SK-N-SH (cell line): ENCODE measurements at regions not wholly inside any gene's neighbourhood (a gene's known extent, or its start where the extent isn't known, plus 50 kb on each side); places are given as distances from the start of the nearest gene placed in this dataset.

Source experiments
- CTCF ChIA-PET: fragments of 300-600, 350-600 bp; formaldehyde crosslinking; extraction: SDS; loops from one replicate; lab custom pipeline; 2021; lab: Yijun Ruan, JAX
- POLR2A ChIA-PET: fragments of 350-600 bp; sonication (Branson Sonifier 250); formaldehyde crosslinking; extraction: SDS; loops from one replicate; lab custom pipeline; 2020; ENCODE audit warnings: antibody characterized with exemption, inconsistent platforms; lab: Yijun Ruan, JAX
- DNase-seq: peaks from one replicate; pipeline ENCODE4 v3.0.0; 2012
- H2AFZ ChIP-seq: fragments of 200-600 bp; sonication (generic); 2 replicates; pipeline ENCODE4 v1.8.1; 2016; ENCODE audit warnings: antibody characterized with exemption, mild to moderate bottlenecking, low read depth
- H3F3A ChIP-seq: fragments of 200-600 bp; sonication (generic); replicated peaks from 2 replicates; pipeline ENCODE3; 2016; ENCODE audit warnings: antibody characterized with exemption, mild to moderate bottlenecking; ENCODE audit not compliant: insufficient read depth
- H3K27ac ChIP-seq, 2 experiments: fragments of 200-500 bp in 1 of 2; fragments of 200-600 bp in 1 of 2; sonication (Bioruptor generic) in 1 of 2; sonication (generic), shearing (Covaris generic) in 1 of 2; 2 replicates each; pipeline versions ENCODE4 v1.5.1 to v1.6.1; 2014 to 2016; ENCODE audit warnings: low read depth in 2 of 2, inconsistent platforms in 1 of 2, low read length in 1 of 2, mild to moderate bottlenecking in 1 of 2, mixed read lengths in 1 of 2
- H3K27me3 ChIP-seq: fragments of 200-600 bp; sonication (generic), shearing (Covaris generic); 2 replicates; pipeline ENCODE4 v1.6.1; 2016; ENCODE audit warnings: mixed run types; ENCODE audit not compliant: insufficient read depth
- H3K36me3 ChIP-seq, 2 experiments: fragments of 200-500 bp in 1 of 2; fragments of 200-600 bp in 1 of 2; sonication (Bioruptor generic) in 1 of 2; sonication (generic) in 1 of 2; replicated peaks in 1 of 2; 2 replicates each; pipeline versions ENCODE3 to v1.5.1; 2014 to 2016; ENCODE audit warnings: low read length in 1 of 2, mild to moderate bottlenecking in 1 of 2; ENCODE audit not compliant: insufficient read depth in 2 of 2, control insufficient read depth in 1 of 2
- H3K4me1 ChIP-seq, 2 experiments: fragments of 200-500 bp in 1 of 2; fragments of 200-600 bp in 1 of 2; sonication (Bioruptor generic) in 1 of 2; sonication (generic), shearing (Covaris generic) in 1 of 2; 2 replicates each; pipeline versions ENCODE4 v1.5.1 to v1.6.1; 2014 to 2016; ENCODE audit warnings: low read depth in 1 of 2, low read length in 1 of 2, mixed run types in 1 of 2; ENCODE audit not compliant: insufficient read depth in 2 of 2, control insufficient read depth in 1 of 2
- H3K4me2 ChIP-seq: fragments of 200-600 bp; sonication (generic), shearing (Covaris generic); 2 replicates; pipeline ENCODE4 v1.6.1; 2017; ENCODE audit warnings: mixed run types
- H3K4me3 ChIP-seq, 2 experiments: fragments of 200-500 bp in 1 of 2; fragments of 200-600 bp in 1 of 2; sonication (Bioruptor generic) in 1 of 2; sonication (generic), shearing (Covaris generic) in 1 of 2; 2 replicates each; pipeline versions ENCODE4 v1.5.1 to v1.8.1; 2014 to 2016; ENCODE audit warnings: low read depth in 2 of 2, inconsistent platforms in 1 of 2, low read length in 1 of 2, mild to moderate bottlenecking in 1 of 2, mixed read lengths in 1 of 2, moderate library complexity in 1 of 2
- H3K79me2 ChIP-seq: fragments of 200-600 bp; sonication (generic); 2 replicates; pipeline ENCODE4 v1.8.1; 2017; ENCODE audit warnings: mild to moderate bottlenecking; ENCODE audit not compliant: insufficient read depth
- H3K9ac ChIP-seq: fragments of 200-600 bp; sonication (generic); 2 replicates; pipeline ENCODE4 v1.6.1; 2017; ENCODE audit warnings: mixed run types
- H3K9me2 ChIP-seq: fragments of 200-600 bp; sonication (generic); 2 replicates; pipeline ENCODE4 v1.6.1; 2017; ENCODE audit warnings: mixed run types
- H3K9me3 ChIP-seq: fragments of 200-600 bp; sonication (generic); 2 replicates; pipeline ENCODE4 v1.6.1; 2017; ENCODE audit warnings: mixed run types, mild to moderate bottlenecking, moderate library complexity
- H4K20me1 ChIP-seq: fragments of 200-600 bp; sonication (generic); 2 replicates; pipeline ENCODE4 v1.6.1; 2017; ENCODE audit warnings: mild to moderate bottlenecking, mixed run types; ENCODE audit not compliant: insufficient read depth
- CHD2 ChIP-seq: fragments of 150-350 bp; IDR thresholded peaks from 2 replicates; pipeline ENCODE4 v1.6.1; 2018; ENCODE audit warnings: low read length; ENCODE audit not compliant: partially characterized antibody
- EZH2phosphoT487 ChIP-seq: fragments of 200-600 bp; sonication (generic); IDR thresholded peaks from 2 replicates; pipeline ENCODE4 v1.6.1; 2017; ENCODE audit warnings: low read depth, mixed run types, mild to moderate bottlenecking, antibody characterized with exemption, moderate library complexity, borderline replicate concordance
- FOXJ3 ChIP-seq: sonication (generic); formaldehyde crosslinking; IDR thresholded peaks from 2 replicates; pipeline ENCODE4 v1.5.1; 2020; ENCODE audit warnings: mild to moderate bottlenecking, missing genetic modification reagents
- FOXM1 ChIP-seq: IDR thresholded peaks from 2 replicates; pipeline ENCODE4 v1.4.0; 2012; ENCODE audit warnings: low read depth, mild to moderate bottlenecking
- GABPA ChIP-seq: IDR thresholded peaks from 2 replicates; pipeline ENCODE4 v1.4.0; 2012; ENCODE audit warnings: low read depth, mild to moderate bottlenecking
- JUND ChIP-seq: IDR thresholded peaks from 2 replicates; pipeline ENCODE4 v1.4.0; 2012
- MEF2A ChIP-seq: IDR thresholded peaks from 2 replicates; pipeline ENCODE4 v1.4.0; 2012; ENCODE audit warnings: low read depth, borderline replicate concordance
- MXI1 ChIP-seq: IDR thresholded peaks from 2 replicates; pipeline ENCODE4 v1.6.1; 2012; ENCODE audit warnings: mild to moderate bottlenecking, low read depth, low read length, improper control_type of control experiment
- NFIC ChIP-seq: IDR thresholded peaks from 2 replicates; pipeline ENCODE4 v1.4.0; 2012; ENCODE audit warnings: borderline replicate concordance
- POLR2AphosphoS5 ChIP-seq: IDR thresholded peaks from 2 replicates; pipeline ENCODE4 v1.6.1; 2012; ENCODE audit warnings: low read depth, low read length
- REST ChIP-seq: IDR thresholded peaks from 2 replicates; pipeline ENCODE4 v1.6.1; 2012; ENCODE audit warnings: mild to moderate bottlenecking, low read depth, low read length, moderate library complexity
- RFX5 ChIP-seq: IDR thresholded peaks from 2 replicates; pipeline ENCODE4 v1.6.1; 2012; ENCODE audit warnings: mild to moderate bottlenecking, improper control_type of control experiment, low read length
- TAF1 ChIP-seq: IDR thresholded peaks from 2 replicates; pipeline ENCODE4 v1.6.1; 2012; ENCODE audit warnings: low read depth, mild to moderate bottlenecking, low read length, moderate library complexity, borderline replicate concordance
- TEAD4 ChIP-seq: IDR thresholded peaks from 2 replicates; pipeline ENCODE4 v1.4.0; 2012; ENCODE audit warnings: mild to moderate bottlenecking, borderline replicate concordance; ENCODE audit not compliant: insufficient read depth
- USF1 ChIP-seq: IDR thresholded peaks from 2 replicates; pipeline ENCODE4 v1.4.0; 2012; ENCODE audit warnings: low read depth, borderline replicate concordance
- whole genome bisulfite sequencing: methylation state at CpG from one replicate; pipeline ENCODE4 v1.1.6; 2017; ENCODE audit warnings: low lambda C conversion rate; 5-methylcytosine and 5-hydroxymethylcytosine counted together
- TF ChIP-seq, protein P1 (sequence below): IDR thresholded peaks from 2 replicates; pipeline ENCODE4 v1.4.0; 2012; ENCODE audit warnings: low read depth, borderline replicate concordance
- TF ChIP-seq, protein P2 (sequence below): fragments of 150-350 bp; IDR thresholded peaks from 2 replicates; pipeline ENCODE4 v1.6.1; 2016; ENCODE audit warnings: mild to moderate bottlenecking, low read depth, low read length
- TF ChIP-seq, protein P3 (sequence below): fragments of 200-600 bp; sonication (generic); IDR thresholded peaks from 2 replicates; pipeline ENCODE4 v1.6.1; 2017; ENCODE audit warnings: antibody characterized with exemption, mild to moderate bottlenecking, moderate library complexity

- DNase-seq, result no peak
- TF ChIP-seq TEAD4, result no peak
- TF ChIP-seq RFX5, result no peak
- TF ChIP-seq MEF2A, result no peak
- TF ChIP-seq FOXM1, result no peak
- no peak for TF ChIP-seq TAF1
- TF ChIP-seq CHD2, result no peak
- TF ChIP-seq, protein P1, sequence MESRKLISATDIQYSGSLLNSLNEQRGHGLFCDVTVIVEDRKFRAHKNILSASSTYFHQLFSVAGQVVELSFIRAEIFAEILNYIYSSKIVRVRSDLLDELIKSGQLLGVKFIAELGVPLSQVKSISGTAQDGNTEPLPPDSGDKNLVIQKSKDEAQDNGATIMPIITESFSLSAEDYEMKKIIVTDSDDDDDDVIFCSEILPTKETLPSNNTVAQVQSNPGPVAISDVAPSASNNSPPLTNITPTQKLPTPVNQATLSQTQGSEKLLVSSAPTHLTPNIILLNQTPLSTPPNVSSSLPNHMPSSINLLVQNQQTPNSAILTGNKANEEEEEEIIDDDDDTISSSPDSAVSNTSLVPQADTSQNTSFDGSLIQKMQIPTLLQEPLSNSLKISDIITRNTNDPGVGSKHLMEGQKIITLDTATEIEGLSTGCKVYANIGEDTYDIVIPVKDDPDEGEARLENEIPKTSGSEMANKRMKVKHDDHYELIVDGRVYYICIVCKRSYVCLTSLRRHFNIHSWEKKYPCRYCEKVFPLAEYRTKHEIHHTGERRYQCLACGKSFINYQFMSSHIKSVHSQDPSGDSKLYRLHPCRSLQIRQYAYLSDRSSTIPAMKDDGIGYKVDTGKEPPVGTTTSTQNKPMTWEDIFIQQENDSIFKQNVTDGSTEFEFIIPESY, result no peak
- TF ChIP-seq MXI1, result no peak
- TF ChIP-seq NFIC, result no peak
- no peak for TF ChIP-seq USF1
- no peak for TF ChIP-seq EZH2phosphoT487
- TF ChIP-seq JUND, result no peak
- no peak for TF ChIP-seq FOXJ3 (CRISPR knock-in tag)
- TF ChIP-seq POLR2AphosphoS5, result no peak
- TF ChIP-seq, protein P2, sequence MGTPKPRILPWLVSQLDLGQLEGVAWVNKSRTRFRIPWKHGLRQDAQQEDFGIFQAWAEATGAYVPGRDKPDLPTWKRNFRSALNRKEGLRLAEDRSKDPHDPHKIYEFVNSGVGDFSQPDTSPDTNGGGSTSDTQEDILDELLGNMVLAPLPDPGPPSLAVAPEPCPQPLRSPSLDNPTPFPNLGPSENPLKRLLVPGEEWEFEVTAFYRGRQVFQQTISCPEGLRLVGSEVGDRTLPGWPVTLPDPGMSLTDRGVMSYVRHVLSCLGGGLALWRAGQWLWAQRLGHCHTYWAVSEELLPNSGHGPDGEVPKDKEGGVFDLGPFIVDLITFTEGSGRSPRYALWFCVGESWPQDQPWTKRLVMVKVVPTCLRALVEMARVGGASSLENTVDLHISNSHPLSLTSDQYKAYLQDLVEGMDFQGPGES, result no peak
- TF ChIP-seq, all 33 proteins: peak for 0
- POLR2A ChIA-PET, result no interaction called here
- H3K9me3 ChIP-seq, result no peaks in the 10 kb centered on the region
- H2AFZ ChIP-seq, result no peak overlapping the region
- no peaks in the 10 kb centered on the region for H3K36me3 ChIP-seq
- CTCF ChIA-PET, result interaction anchor here (1.1 to 2.6 kb wide), 3 partner anchors 18 to 742 kb away, joined by 3 to 19 read pairs (median 4); no protein-coding TSS in a partner anchor
- no peaks in the 10 kb centered on the region for H3K9me2 ChIP-seq
- no peak overlapping the region for H3K4me3 ChIP-seq
- H3K4me2 ChIP-seq, result no peak overlapping the region
- H4K20me1 ChIP-seq, result no peaks in the 10 kb centered on the region
- H3K4me1 ChIP-seq, result no peaks in the 10 kb centered on the region
- H3F3A ChIP-seq, result no peaks in the 10 kb centered on the region
- H3K79me2 ChIP-seq, result no peaks in the 10 kb centered on the region
- H3K27me3 ChIP-seq, result no peaks in the 10 kb centered on the region
- H3K9ac ChIP-seq, result no peak overlapping the region
- no peak overlapping the region for H3K27ac ChIP-seq
Measured at GRCh38 chrX:7996851-7997250, 69.6 kb upstream of the PNPLA4 start.

GRCh38 chrX:7996414-7996813, 69.2 kb upstream of the PNPLA4 start:
- no peaks in the 10 kb centered on the region for H4K20me1 ChIP-seq
- CTCF ChIA-PET, result interaction anchor here (1.2 to 2.6 kb wide), 2 partner anchors 18 to 742 kb away, joined by 4 to 19 read pairs; no protein-coding TSS in a partner anchor
- H3K4me3 ChIP-seq, result no peak overlapping the region
- H3K27ac ChIP-seq, result no peak overlapping the region
- H3K9me2 ChIP-seq, result no peaks in the 10 kb centered on the region
- POLR2A ChIA-PET, result no interaction called here
- 0% methylated on average over 2 of the region's 2 CpGs for WGBS
- DNase-seq, result peak; percentile 30
- H3K4me2 ChIP-seq, result no peak overlapping the region
- H2AFZ ChIP-seq, result no peak overlapping the region
- no peak overlapping the region for H3K9ac ChIP-seq
- no peaks in the 10 kb centered on the region for H3K36me3 ChIP-seq
- no peaks in the 10 kb centered on the region for H3K4me1 ChIP-seq
- no peaks in the 10 kb centered on the region for H3K9me3 ChIP-seq
- no peaks in the 10 kb centered on the region for H3K27me3 ChIP-seq
- no peaks in the 10 kb centered on the region for H3F3A ChIP-seq
- no peaks in the 10 kb centered on the region for H3K79me2 ChIP-seq
- TF ChIP-seq, protein P3, sequence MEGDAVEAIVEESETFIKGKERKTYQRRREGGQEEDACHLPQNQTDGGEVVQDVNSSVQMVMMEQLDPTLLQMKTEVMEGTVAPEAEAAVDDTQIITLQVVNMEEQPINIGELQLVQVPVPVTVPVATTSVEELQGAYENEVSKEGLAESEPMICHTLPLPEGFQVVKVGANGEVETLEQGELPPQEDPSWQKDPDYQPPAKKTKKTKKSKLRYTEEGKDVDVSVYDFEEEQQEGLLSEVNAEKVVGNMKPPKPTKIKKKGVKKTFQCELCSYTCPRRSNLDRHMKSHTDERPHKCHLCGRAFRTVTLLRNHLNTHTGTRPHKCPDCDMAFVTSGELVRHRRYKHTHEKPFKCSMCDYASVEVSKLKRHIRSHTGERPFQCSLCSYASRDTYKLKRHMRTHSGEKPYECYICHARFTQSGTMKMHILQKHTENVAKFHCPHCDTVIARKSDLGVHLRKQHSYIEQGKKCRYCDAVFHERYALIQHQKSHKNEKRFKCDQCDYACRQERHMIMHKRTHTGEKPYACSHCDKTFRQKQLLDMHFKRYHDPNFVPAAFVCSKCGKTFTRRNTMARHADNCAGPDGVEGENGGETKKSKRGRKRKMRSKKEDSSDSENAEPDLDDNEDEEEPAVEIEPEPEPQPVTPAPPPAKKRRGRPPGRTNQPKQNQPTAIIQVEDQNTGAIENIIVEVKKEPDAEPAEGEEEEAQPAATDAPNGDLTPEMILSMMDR, result peak; percentile 76
- TF ChIP-seq EZH2phosphoT487 (no peak), GABPA (no peak), POLR2AphosphoS5 (no peak), REST (no peak), RFX5 (no peak), USF1 (no peak)
